Astrocyte (in vitro differentiated cells and primary cell): ENCODE measurements at regions not wholly inside any gene's neighbourhood (a gene's known extent, or its start where the extent isn't known, plus 50 kb on each side); places are given as distances from the start of the nearest gene placed in this dataset.
A peak's percentile ranks its signal among the peaks of the same experiment; 100 is the strongest.

ENCODE experiments used
- DNase-seq: peaks from one replicate; pipeline ENCODE4 v3.0.0-alpha.2; 2010; ENCODE audit warnings: low read depth
- FAIRE-seq: peaks from 2 replicates; lab custom pipeline; 2011; peaks lifted over from hg19 to GRCh38; lab: Jason Lieb, UNC
- H2AFZ ChIP-seq: 2 replicates; pipeline ENCODE4 v1.6.0; 2012; ENCODE audit warnings: low read depth, low read length, inconsistent platforms
- H3K27ac ChIP-seq: 2 replicates; pipeline ENCODE4 v1.5.1; 2011; ENCODE audit warnings: low read depth, low read length, inconsistent platforms
- H3K27me3 ChIP-seq: 2 replicates; pipeline ENCODE4 v1.6.0; 2011; ENCODE audit warnings: low read length, inconsistent platforms; ENCODE audit not compliant: insufficient read depth
- H3K36me3 ChIP-seq: 2 replicates; pipeline ENCODE4 v1.5.1; 2011; ENCODE audit warnings: low read length, inconsistent platforms; ENCODE audit not compliant: insufficient read depth
- H3K4me1 ChIP-seq: 2 replicates; pipeline ENCODE4 v1.5.1; 2011; ENCODE audit warnings: low read length, inconsistent platforms; ENCODE audit not compliant: insufficient read depth
- H3K4me2 ChIP-seq: 2 replicates; pipeline ENCODE4 v1.6.0; 2012; ENCODE audit warnings: low read length, inconsistent platforms
- H3K4me3 ChIP-seq: 2 replicates; pipeline ENCODE4 v1.5.1; 2011; ENCODE audit warnings: low read depth, mild to moderate bottlenecking, low read length, inconsistent platforms; ENCODE audit not compliant: insufficient read depth
- H3K79me2 ChIP-seq: 2 replicates; pipeline ENCODE4 v1.6.0; 2012; ENCODE audit warnings: mild to moderate bottlenecking, low read length, inconsistent platforms; ENCODE audit not compliant: insufficient read depth
- H3K9ac ChIP-seq: 2 replicates; pipeline ENCODE4 v1.6.0; 2012; ENCODE audit warnings: mild to moderate bottlenecking, low read length, inconsistent platforms
- H3K9me3 ChIP-seq: 2 replicates; pipeline ENCODE4 v1.5.1; 2012; ENCODE audit warnings: low read depth, mild to moderate bottlenecking, low read length, inconsistent platforms; ENCODE audit not compliant: insufficient read depth
- H4K20me1 ChIP-seq: 2 replicates; pipeline ENCODE4 v1.6.0; 2012; ENCODE audit warnings: low read length, inconsistent platforms; ENCODE audit not compliant: insufficient read depth
- H3K27ac Mint-ChIP-seq: one replicate; pipeline ENCODE4 v1.8.0; 2021; ENCODE audit warnings: mild to moderate bottlenecking, mixed read lengths; ENCODE audit not compliant: unreplicated experiment
- H3K27me3 Mint-ChIP-seq: one replicate; pipeline ENCODE4 v1.8.0; 2021; ENCODE audit warnings: low read depth, mixed read lengths; ENCODE audit not compliant: unreplicated experiment
- H3K36me3 Mint-ChIP-seq: one replicate; pipeline ENCODE4 v1.8.0; 2021; ENCODE audit warnings: low read depth, mixed read lengths; ENCODE audit not compliant: unreplicated experiment
- H3K4me1 Mint-ChIP-seq: one replicate; pipeline ENCODE4 v1.8.0; 2021; ENCODE audit warnings: low read depth, mixed read lengths; ENCODE audit not compliant: unreplicated experiment
- H3K4me3 Mint-ChIP-seq: one replicate; pipeline ENCODE4 v1.8.0; 2021; ENCODE audit warnings: mild to moderate bottlenecking, moderate library complexity, mixed read lengths; ENCODE audit not compliant: unreplicated experiment
- H3K9me3 Mint-ChIP-seq: one replicate; pipeline ENCODE4 v1.8.0; 2021; ENCODE audit warnings: mild to moderate bottlenecking, mixed read lengths; ENCODE audit not compliant: unreplicated experiment
- EZH2 ChIP-seq: IDR thresholded peaks from 2 replicates; pipeline ENCODE4 v1.6.1; 2012; ENCODE audit warnings: mild to moderate bottlenecking, low read length, inconsistent platforms; ENCODE audit not compliant: insufficient read depth
- TF ChIP-seq, protein P1 (sequence below): IDR thresholded peaks from 2 replicates; pipeline ENCODE4 v1.5.1; 2011; ENCODE audit warnings: low read depth, mild to moderate bottlenecking, inconsistent platforms, low read length, moderate library complexity; ENCODE audit not compliant: insufficient read depth

DNA sequence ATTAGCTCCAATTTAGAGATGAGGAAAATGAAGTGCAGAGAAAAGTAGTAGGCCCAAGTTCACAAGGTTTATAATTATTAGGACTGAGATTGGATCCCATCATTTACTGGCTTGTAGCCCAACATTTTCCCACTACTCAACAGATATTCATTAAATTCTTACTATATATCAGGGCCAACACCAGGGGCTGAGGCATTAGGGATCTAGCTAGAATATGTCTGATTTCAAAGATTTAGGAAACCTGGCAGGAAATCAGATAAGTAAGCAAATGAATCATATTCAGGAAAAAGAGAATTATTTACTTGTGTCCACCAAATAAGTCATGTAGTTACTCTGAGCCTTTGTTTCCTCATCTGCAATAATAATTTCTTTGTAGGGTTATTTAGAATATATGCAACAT lies 94.3 kb downstream of the OXGR1 start:
- TF ChIP-seq, protein P1, sequence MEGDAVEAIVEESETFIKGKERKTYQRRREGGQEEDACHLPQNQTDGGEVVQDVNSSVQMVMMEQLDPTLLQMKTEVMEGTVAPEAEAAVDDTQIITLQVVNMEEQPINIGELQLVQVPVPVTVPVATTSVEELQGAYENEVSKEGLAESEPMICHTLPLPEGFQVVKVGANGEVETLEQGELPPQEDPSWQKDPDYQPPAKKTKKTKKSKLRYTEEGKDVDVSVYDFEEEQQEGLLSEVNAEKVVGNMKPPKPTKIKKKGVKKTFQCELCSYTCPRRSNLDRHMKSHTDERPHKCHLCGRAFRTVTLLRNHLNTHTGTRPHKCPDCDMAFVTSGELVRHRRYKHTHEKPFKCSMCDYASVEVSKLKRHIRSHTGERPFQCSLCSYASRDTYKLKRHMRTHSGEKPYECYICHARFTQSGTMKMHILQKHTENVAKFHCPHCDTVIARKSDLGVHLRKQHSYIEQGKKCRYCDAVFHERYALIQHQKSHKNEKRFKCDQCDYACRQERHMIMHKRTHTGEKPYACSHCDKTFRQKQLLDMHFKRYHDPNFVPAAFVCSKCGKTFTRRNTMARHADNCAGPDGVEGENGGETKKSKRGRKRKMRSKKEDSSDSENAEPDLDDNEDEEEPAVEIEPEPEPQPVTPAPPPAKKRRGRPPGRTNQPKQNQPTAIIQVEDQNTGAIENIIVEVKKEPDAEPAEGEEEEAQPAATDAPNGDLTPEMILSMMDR, result no peak
- no peak for TF ChIP-seq EZH2
- H3K27me3 ChIP-seq, result no peaks in the 10 kb centered on the region
- Mint-ChIP-seq H3K27me3 (no peaks in the 10 kb centered on the region), H3K27ac (no peak overlapping the region), H3K4me3 (no peak overlapping the region), H3K4me1 (no peaks in the 10 kb centered on the region), H3K36me3 (no peaks in the 10 kb centered on the region), H3K9me3 (no peaks in the 10 kb centered on the region)
- no peaks in the 10 kb centered on the region for H4K20me1 ChIP-seq
- DNase-seq (no peak), FAIRE-seq (no peak)
- H3K4me1 ChIP-seq, result no peaks in the 10 kb centered on the region
- H3K9ac ChIP-seq, result no peak overlapping the region
- H3K9me3 ChIP-seq, result peaks cover 7% of the 10 kb centered on the region
- H3K79me2 ChIP-seq, result no peaks in the 10 kb centered on the region
- no peak overlapping the region for H3K4me2 ChIP-seq
- no peaks in the 10 kb centered on the region for H3K36me3 ChIP-seq
- H3K27ac ChIP-seq, result no peak overlapping the region
- no peak overlapping the region for H2AFZ ChIP-seq
- H3K4me3 ChIP-seq, result no peak overlapping the region

DNA sequence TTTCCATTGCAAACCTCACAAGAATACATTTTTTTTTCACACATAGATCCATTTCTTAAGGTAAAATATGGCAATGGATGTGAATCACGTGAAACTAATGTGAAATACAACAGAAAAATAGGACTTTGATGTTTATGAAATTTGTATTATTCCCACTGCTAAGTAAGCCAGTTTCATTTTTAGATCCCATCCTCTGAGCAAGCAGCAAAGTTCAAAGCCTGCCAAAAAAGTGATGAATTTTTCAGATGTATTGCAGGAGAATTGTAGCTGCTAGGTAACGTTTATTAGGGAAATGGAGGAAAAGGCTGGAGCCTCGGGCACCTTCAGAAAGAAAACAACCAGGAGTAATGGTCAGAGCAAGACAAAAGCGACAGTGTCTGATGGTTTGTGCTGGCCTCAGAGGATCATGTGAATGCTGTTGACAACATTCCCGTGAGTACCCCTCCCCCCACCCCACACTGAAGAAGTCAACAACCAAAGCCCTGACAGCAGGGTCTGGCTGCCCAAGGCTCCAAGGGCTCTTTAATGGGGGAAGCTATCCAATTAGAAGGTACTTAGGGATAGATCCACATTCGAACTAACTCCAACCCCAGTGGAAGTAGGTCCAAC lies 95.5 kb downstream of the OXGR1 start:
- no peak for FAIRE-seq
- TF ChIP-seq EZH2, result no peak
- TF ChIP-seq, protein P1, result no peak
- no peak overlapping the region for H3K9ac ChIP-seq
- H3K79me2 ChIP-seq, result no peaks in the 10 kb centered on the region
- H3K4me3 ChIP-seq, result no peak overlapping the region
- Mint-ChIP-seq H3K4me1 (no peaks in the 10 kb centered on the region), H3K4me3 (no peak overlapping the region), H3K27me3 (no peaks in the 10 kb centered on the region), H3K36me3 (no peaks in the 10 kb centered on the region), H3K27ac (no peak overlapping the region), H3K9me3 (peaks cover 3% of the 10 kb centered on the region)
- H4K20me1 ChIP-seq, result no peaks in the 10 kb centered on the region
- H3K9me3 ChIP-seq, result peaks cover 7% of the 10 kb centered on the region
- no peaks in the 10 kb centered on the region for H3K36me3 ChIP-seq
- no peaks in the 10 kb centered on the region for H3K27me3 ChIP-seq
- H3K4me1 ChIP-seq, result no peaks in the 10 kb centered on the region
- H3K27ac ChIP-seq, result no peak overlapping the region
- H2AFZ ChIP-seq, result no peak overlapping the region
- no peak overlapping the region for H3K4me2 ChIP-seq
- DNase-seq, result no peak

DNA sequence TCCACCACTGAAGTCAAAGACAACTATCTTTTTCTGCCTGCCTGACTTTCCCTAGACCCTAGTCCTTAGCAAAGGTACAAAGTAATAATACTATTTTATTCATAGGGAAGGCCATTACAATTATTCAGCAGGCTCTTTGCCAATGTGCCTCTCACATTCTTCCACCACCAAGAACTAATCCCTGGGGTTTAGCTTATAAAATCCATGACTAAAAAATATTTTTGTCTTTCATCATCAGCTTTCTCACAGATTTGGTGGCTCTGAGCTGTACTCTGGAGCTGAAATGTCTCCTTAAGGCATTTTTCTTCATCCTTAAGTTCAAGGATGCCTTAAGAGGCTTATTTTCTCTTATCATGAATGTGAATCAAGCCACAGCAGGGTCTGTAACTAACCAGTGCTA lies 96.1 kb downstream of the OXGR1 start:
- Mint-ChIP-seq H3K4me1 (no peaks in the 10 kb centered on the region), H3K27me3 (no peaks in the 10 kb centered on the region), H3K36me3 (no peaks in the 10 kb centered on the region), H3K4me3 (no peak overlapping the region), H3K9me3 (peaks cover 3% of the 10 kb centered on the region), H3K27ac (no peak overlapping the region)
- Histone ChIP-seq H3K9me3 (peaks cover 7% of the 10 kb centered on the region), H3K36me3 (no peaks in the 10 kb centered on the region), H3K27ac (no peak overlapping the region), H2AFZ (no peak overlapping the region), H4K20me1 (no peaks in the 10 kb centered on the region), H3K79me2 (no peaks in the 10 kb centered on the region), H3K9ac (no peak overlapping the region), H3K4me2 (no peak overlapping the region), H3K4me1 (no peaks in the 10 kb centered on the region), H3K4me3 (no peak overlapping the region), H3K27me3 (no peaks in the 10 kb centered on the region)
- DNase-seq, result peak; percentile 24
- TF ChIP-seq, protein P1, result no peak
- TF ChIP-seq EZH2, result no peak
- no peak for FAIRE-seq
